Esophagus squamous epithelium (tissue), 4 donors: ENCODE measurements at regions not wholly inside any gene's neighbourhood (a gene's known extent, or its start where the extent isn't known, plus 50 kb on each side); places are given as distances from the start of the nearest gene placed in this dataset.

Experiments
- POLR2A ChIP-seq, 4 donors: fragments of 450-650 bp; IDR thresholded peaks; one replicate each; pipeline ENCODE4 v1.6.1; 2017; ENCODE audit warnings: antibody characterized with exemption in 4 of 4, mild to moderate bottlenecking in 4 of 4, moderate library complexity in 3 of 4
- TF ChIP-seq, protein P1 (sequence below), 6 experiments: fragments of 450-650 bp in 4 of 6; fragments of 200-600 bp in 2 of 6; sonication (generic) in 2 of 6; IDR thresholded peaks; one replicate each; pipeline ENCODE4 v1.5.1; 2016 to 2019; ENCODE audit warnings: antibody characterized with exemption in 6 of 6, mild to moderate bottlenecking in 4 of 6, moderate library complexity in 4 of 6

DNA sequence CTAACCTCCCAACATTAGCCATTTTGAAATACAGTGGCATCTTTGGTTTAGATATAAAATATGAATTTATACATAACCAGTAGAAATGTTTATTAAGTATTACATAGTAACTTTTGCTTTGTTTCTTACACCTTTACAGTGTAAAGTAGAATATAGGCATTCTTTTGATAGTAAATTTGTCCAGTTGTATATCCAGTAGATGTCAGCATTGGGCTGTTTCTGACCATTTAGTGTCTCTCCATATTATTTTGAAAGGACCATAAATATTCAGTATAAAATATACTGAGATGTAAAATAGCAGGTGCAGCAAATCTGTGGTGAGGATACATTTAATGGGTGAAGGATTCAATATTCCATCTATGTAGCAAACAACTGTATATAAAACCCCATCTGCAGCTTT, 115.8 kb upstream of the ZRANB2 start:
- TF ChIP-seq POLR2A (IDR thresholded peaks at IDR 0.05), result no peak
- TF ChIP-seq, protein P1, sequence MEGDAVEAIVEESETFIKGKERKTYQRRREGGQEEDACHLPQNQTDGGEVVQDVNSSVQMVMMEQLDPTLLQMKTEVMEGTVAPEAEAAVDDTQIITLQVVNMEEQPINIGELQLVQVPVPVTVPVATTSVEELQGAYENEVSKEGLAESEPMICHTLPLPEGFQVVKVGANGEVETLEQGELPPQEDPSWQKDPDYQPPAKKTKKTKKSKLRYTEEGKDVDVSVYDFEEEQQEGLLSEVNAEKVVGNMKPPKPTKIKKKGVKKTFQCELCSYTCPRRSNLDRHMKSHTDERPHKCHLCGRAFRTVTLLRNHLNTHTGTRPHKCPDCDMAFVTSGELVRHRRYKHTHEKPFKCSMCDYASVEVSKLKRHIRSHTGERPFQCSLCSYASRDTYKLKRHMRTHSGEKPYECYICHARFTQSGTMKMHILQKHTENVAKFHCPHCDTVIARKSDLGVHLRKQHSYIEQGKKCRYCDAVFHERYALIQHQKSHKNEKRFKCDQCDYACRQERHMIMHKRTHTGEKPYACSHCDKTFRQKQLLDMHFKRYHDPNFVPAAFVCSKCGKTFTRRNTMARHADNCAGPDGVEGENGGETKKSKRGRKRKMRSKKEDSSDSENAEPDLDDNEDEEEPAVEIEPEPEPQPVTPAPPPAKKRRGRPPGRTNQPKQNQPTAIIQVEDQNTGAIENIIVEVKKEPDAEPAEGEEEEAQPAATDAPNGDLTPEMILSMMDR (IDR thresholded peaks at IDR 0.05), result no peak
